IMR-90 (cell line): ENCODE measurements at regions not wholly inside any gene's neighbourhood (a gene's known extent, or its start where the extent isn't known, plus 50 kb on each side); places are given as distances from the start of the nearest gene placed in this dataset.
"Not testable (repeated sequence)": the region's sequence is repeated elsewhere in the genome, so short reads cannot be mapped to it uniquely, and the experiment has no call there.

ENCODE experiments used
- ATAC-seq: fragments of 200-7000 bp; cut with Tn5 transposase; 2 replicates; pipeline ENCODE4 v1.9.1; 2020; ENCODE audit warnings: low read depth, mild to moderate bottlenecking, moderate library complexity
- BruUV-seq: library from RNA; stranded (reverse); fragments of 400-500 nt; replicated peaks from 2 replicates; lab custom pipeline; 2021; lab: Mats Ljungman, UMichigan
- CTCF ChIA-PET: fragments of 300-600 bp; formaldehyde crosslinking; extraction: SDS; loops from one replicate; lab custom pipeline; 2021; ENCODE audit warnings: antibody characterized with exemption; lab: Yijun Ruan, JAX
- POLR2A ChIA-PET: fragments of 300-600 bp; sonication (Branson Sonifier 250); formaldehyde crosslinking; loops from one replicate; lab custom pipeline; 2022; ENCODE audit warnings: antibody characterized with exemption; ENCODE audit not compliant: unreplicated experiment; lab: Charles Lee
- DNase-seq: peaks from one replicate; pipeline ENCODE4 v3.0.0; 2013
- H2AFZ ChIP-seq: replicated peaks from 2 replicates; pipeline ENCODE3; 2013; ENCODE audit warnings: low read length, mild to moderate bottlenecking; ENCODE audit not compliant: poor library complexity
- H2AK5ac ChIP-seq: 2 replicates; pipeline ENCODE4 v1.6.1; 2013; ENCODE audit warnings: low read depth, low read length, inconsistent platforms
- H2AK9ac ChIP-seq: replicated peaks from 2 replicates; pipeline ENCODE3; 2013; ENCODE audit warnings: mild to moderate bottlenecking, low read depth, low read length, moderate library complexity; ENCODE audit not compliant: poor library complexity
- H2BK120ac ChIP-seq: 2 replicates; pipeline ENCODE4 v1.6.1; 2013; ENCODE audit warnings: low read depth, low read length, inconsistent platforms
- H2BK15ac ChIP-seq: 3 replicates; pipeline ENCODE4 v1.6.1; 2013; ENCODE audit warnings: low read depth, low read length, inconsistent platforms
- H2BK20ac ChIP-seq: 2 replicates; pipeline ENCODE4 v1.6.1; 2013; ENCODE audit warnings: low read depth, mild to moderate bottlenecking, inconsistent platforms, low read length, moderate library complexity
- H2BK5ac ChIP-seq: 2 replicates; pipeline ENCODE4 v1.6.1; 2013; ENCODE audit warnings: mild to moderate bottlenecking, low read depth, low read length, inconsistent platforms; ENCODE audit not compliant: poor library complexity, severe bottlenecking
- H3K14ac ChIP-seq: replicated peaks from 2 replicates; pipeline ENCODE4 v1.6.1; 2013; ENCODE audit warnings: low read depth, low read length, inconsistent platforms
- H3K18ac ChIP-seq: 2 replicates; pipeline ENCODE4 v1.6.1; 2013; ENCODE audit warnings: low read depth, low read length, control low read depth
- H3K23ac ChIP-seq: 2 replicates; pipeline ENCODE4 v1.6.1; 2013; ENCODE audit warnings: low read depth, low read length, inconsistent platforms
- H3K27ac ChIP-seq: 2 replicates; pipeline ENCODE4 v1.5.1; 2013; ENCODE audit warnings: mild to moderate bottlenecking, control low read depth, low read length; ENCODE audit not compliant: insufficient read depth
- H3K27me3 ChIP-seq: 2 replicates; pipeline ENCODE4 v1.6.1; 2013; ENCODE audit warnings: low read length; ENCODE audit not compliant: control insufficient read depth, insufficient read depth
- H3K36me3 ChIP-seq: 2 replicates; pipeline ENCODE4 v1.6.1; 2013; ENCODE audit warnings: low read length, mixed read lengths; ENCODE audit not compliant: control insufficient read depth, insufficient read depth
- H3K4ac ChIP-seq: 2 replicates; pipeline ENCODE4 v1.6.1; 2013; ENCODE audit warnings: low read depth, low read length, inconsistent platforms
- H3K4me1 ChIP-seq: 2 replicates; pipeline ENCODE4 v1.6.1; 2013; ENCODE audit warnings: low read length, mixed read lengths; ENCODE audit not compliant: control insufficient read depth, insufficient read depth
- H3K4me2 ChIP-seq: 2 replicates; pipeline ENCODE4 v1.6.1; 2013; ENCODE audit warnings: low read depth, mild to moderate bottlenecking, control low read depth, low read length, moderate library complexity
- H3K4me3 ChIP-seq: 2 replicates; pipeline ENCODE4 v1.5.1; 2013; ENCODE audit warnings: low read depth, mild to moderate bottlenecking, control low read depth, low read length, moderate library complexity; ENCODE audit not compliant: insufficient read depth
- H3K56ac ChIP-seq: 2 replicates; pipeline ENCODE4 v1.6.1; 2013; ENCODE audit warnings: low read length, inconsistent platforms; ENCODE audit not compliant: insufficient read depth; ENCODE audit errors: extremely low read depth
- H3K79me1 ChIP-seq, 2 experiments: 2 replicates each; pipeline ENCODE4 v1.6.1; 2013; ENCODE audit warnings: low read length in 2 of 2, inconsistent platforms in 1 of 2, low read depth in 1 of 2
- H3K9ac ChIP-seq: 2 replicates; pipeline ENCODE4 v1.6.1; 2013; ENCODE audit warnings: low read depth, low read length, control low read depth
- H3K9me1 ChIP-seq: 2 replicates; pipeline ENCODE4 v1.6.1; 2013; ENCODE audit warnings: low read length, inconsistent platforms; ENCODE audit not compliant: insufficient read depth
- H3K9me3 ChIP-seq: 2 replicates; pipeline ENCODE4 v1.6.1; 2013; ENCODE audit warnings: low read length; ENCODE audit not compliant: control insufficient read depth, insufficient read depth
- H4K20me1 ChIP-seq: 2 replicates; pipeline ENCODE4 v1.6.1; 2013; ENCODE audit warnings: low read length, inconsistent platforms; ENCODE audit not compliant: insufficient read depth
- H4K5ac ChIP-seq: 2 replicates; pipeline ENCODE4 v1.6.1; 2013; ENCODE audit warnings: mild to moderate bottlenecking, low read depth, low read length, control low read depth
- H4K8ac ChIP-seq, 2 experiments: 2 replicates each; pipeline ENCODE4 v1.6.1; 2013; ENCODE audit warnings: low read depth in 2 of 2, low read length in 2 of 2, control low read depth in 1 of 2, inconsistent platforms in 1 of 2
- H4K91ac ChIP-seq: 2 replicates; pipeline ENCODE4 v1.6.1; 2013; ENCODE audit warnings: low read depth, low read length, inconsistent platforms; ENCODE audit not compliant: insufficient read depth
- WGBS, 2 experiments: methylation state at CpG; one replicate each; pipeline versions ENCODE4 v1.1.5 to v1.1.7; 2013; ENCODE audit warnings: missing lambda C conversion rate in 2 of 2; ENCODE audit not compliant: insufficient read length in 1 of 2; ENCODE audit errors: extremely low coverage in 2 of 2; 5-methylcytosine and 5-hydroxymethylcytosine counted together
- dilution Hi-C: fragments of 300-500 bp; cut with HindIII; formaldehyde crosslinking; loops from one replicate; pipeline ENCODE4 v1.14.3; 2018; ENCODE audit warnings: low sequenced_read_pairs; ENCODE audit not compliant: unreplicated experiment
- in situ Hi-C: fragments of 300-500 bp; cut with MboI; formaldehyde crosslinking; loops from 3 replicates; pipeline ENCODE4 v1.14.3; 2019; ENCODE audit warnings: low sequenced_read_pairs, inconsistent platforms, mixed read lengths
- intact Hi-C: fragments of 100-400 bp; cut with micrococcal nuclease; formaldehyde crosslinking; loops from 2 replicates; pipeline ENCODE4 v1.10.0; 2022

GRCh38 chr4:149181459-149181858 lies 634.2 kb downstream of the IQCM start:
- H3K36me3 ChIP-seq, in situ Hi-C loops, H2BK20ac ChIP-seq, H3K4me1 ChIP-seq, H2AFZ ChIP-seq, H3K18ac ChIP-seq, H2AK9ac ChIP-seq, H3K9me3 ChIP-seq, H4K91ac ChIP-seq, intact Hi-C loops, ATAC-seq, POLR2A ChIA-PET, H4K5ac ChIP-seq, H3K4me3 ChIP-seq, CTCF ChIA-PET, H2BK5ac ChIP-seq, H3K14ac ChIP-seq, H3K79me1 ChIP-seq, H3K4me2 ChIP-seq, H3K9ac ChIP-seq, H3K9me1 ChIP-seq, H2BK15ac ChIP-seq, H4K20me1 ChIP-seq, H3K4ac ChIP-seq, H3K27ac ChIP-seq, dilution Hi-C loops, H3K27me3 ChIP-seq, DNase-seq, H2BK120ac ChIP-seq, H4K8ac ChIP-seq, BruUV-seq, H2AK5ac ChIP-seq, H3K56ac ChIP-seq, H3K23ac ChIP-seq: not testable (repeated sequence)
- no CpG with 5 or more reads among the region's 2 CpGs for WGBS, 2 experiments
